T-cell (primary cell): ENCODE measurements at regions not wholly inside any gene's neighbourhood (a gene's known extent, or its start where the extent isn't known, plus 50 kb on each side); places are given as distances from the start of the nearest gene placed in this dataset.

Source experiments
- ATAC-seq, 4 experiments: fragments of 200-7000 bp in 3 of 4; fragments of 150-1000 bp in 1 of 4; cut with Tn5 transposase; replicated peaks in 1 of 4; 1 replicate in 3 of 4; 2 replicates in 1 of 4; pipeline ENCODE4 v1.10.0; 2021; ENCODE audit warnings: moderate library complexity in 3 of 4, mild to moderate bottlenecking in 2 of 4, moderate number of reproducible peaks in 1 of 4
- CTCF ChIA-PET, 2 donors: fragments of 300-600 bp; sonication (Branson Sonifier 250); formaldehyde crosslinking; loops; one replicate each; lab custom pipeline; 2022; ENCODE audit warnings: antibody characterized with exemption in 2 of 2; lab: Charles Lee
- POLR2A ChIA-PET, 2 donors: fragments of 300-600 bp; sonication (Branson Sonifier 250); formaldehyde crosslinking; loops; one replicate each; lab custom pipeline; 2022; ENCODE audit warnings: antibody characterized with exemption in 2 of 2; lab: Charles Lee
- DNase-seq, 35 experiments: peaks; one replicate each; pipeline versions ENCODE4 v3.0.0 to v3.0.0-alpha.2; 2013 to 2023
- H3K27ac ChIP-seq: one replicate; pipeline ENCODE4 v1.5.1; 2013; ENCODE audit warnings: low read length
- H3K27me3 ChIP-seq, 2 experiments: replicated peaks in 1 of 2; 1 replicate in 1 of 2; 2 replicates in 1 of 2; pipeline versions ENCODE4 v1.6.1 to v1.7.0; 2013; ENCODE audit warnings: low read length in 1 of 2, mixed read lengths in 1 of 2; ENCODE audit not compliant: control insufficient read depth in 2 of 2, insufficient read depth in 2 of 2; ENCODE audit errors: extremely low read depth in 1 of 2
- H3K36me3 ChIP-seq, 2 donors: 1 replicate in 1 of 2; 2 replicates in 1 of 2; pipeline versions ENCODE4 v1.6.1 to v1.7.0; 2013; ENCODE audit warnings: low read length in 1 of 2; ENCODE audit not compliant: control insufficient read depth in 2 of 2, insufficient read depth in 1 of 2; ENCODE audit errors: extremely low read depth in 1 of 2
- H3K4me1 ChIP-seq, 2 experiments: 1 replicate in 1 of 2; 2 replicates in 1 of 2; pipeline versions ENCODE4 v1.6.1 to v1.7.0; 2013; ENCODE audit warnings: low read length in 2 of 2, mixed read lengths in 1 of 2; ENCODE audit not compliant: insufficient read depth in 2 of 2, control insufficient read depth in 1 of 2; ENCODE audit errors: extremely low read depth in 1 of 2
- H3K4me3 ChIP-seq, 2 donors: 1 replicate in 1 of 2; 2 replicates in 1 of 2; pipeline versions ENCODE4 v1.5.1 to v1.7.0; 2013; ENCODE audit warnings: mild to moderate bottlenecking in 2 of 2, low read length in 1 of 2, moderate library complexity in 1 of 2; ENCODE audit not compliant: control insufficient read depth in 1 of 2; ENCODE audit errors: extremely low read depth in 1 of 2
- H3K9me3 ChIP-seq: 2 replicates; pipeline ENCODE4 v1.7.0; 2013
- H3K27ac Mint-ChIP-seq, 2 donors: one replicate each; pipeline ENCODE4 v1.8.0; 2020 to 2021; ENCODE audit warnings: mild to moderate bottlenecking in 2 of 2, mixed read lengths in 2 of 2
- H3K27me3 Mint-ChIP-seq, 2 donors: one replicate each; pipeline ENCODE4 v1.8.0; 2021 to 2022; ENCODE audit warnings: mixed read lengths in 2 of 2
- H3K36me3 Mint-ChIP-seq: one replicate; pipeline ENCODE4 v1.8.0; 2021; ENCODE audit warnings: mixed read lengths
- H3K4me1 Mint-ChIP-seq, 3 donors: one replicate each; pipeline ENCODE4 v1.8.0; 2020 to 2022; ENCODE audit warnings: mixed read lengths in 3 of 3, mild to moderate bottlenecking in 1 of 3
- H3K4me3 Mint-ChIP-seq, 3 donors: one replicate each; pipeline ENCODE4 v1.8.0; 2020 to 2022; ENCODE audit warnings: mild to moderate bottlenecking in 3 of 3, mixed read lengths in 3 of 3, moderate library complexity in 3 of 3
- H3K9me3 Mint-ChIP-seq, 3 donors: one replicate each; pipeline ENCODE4 v1.8.0; 2020 to 2022; ENCODE audit warnings: mixed read lengths in 3 of 3
- WGBS: methylation state at CpG from one replicate; pipeline ENCODE4 v1.1.5; 2013; ENCODE audit warnings: missing lambda C conversion rate; ENCODE audit not compliant: insufficient coverage; 5-methylcytosine and 5-hydroxymethylcytosine counted together

DNA sequence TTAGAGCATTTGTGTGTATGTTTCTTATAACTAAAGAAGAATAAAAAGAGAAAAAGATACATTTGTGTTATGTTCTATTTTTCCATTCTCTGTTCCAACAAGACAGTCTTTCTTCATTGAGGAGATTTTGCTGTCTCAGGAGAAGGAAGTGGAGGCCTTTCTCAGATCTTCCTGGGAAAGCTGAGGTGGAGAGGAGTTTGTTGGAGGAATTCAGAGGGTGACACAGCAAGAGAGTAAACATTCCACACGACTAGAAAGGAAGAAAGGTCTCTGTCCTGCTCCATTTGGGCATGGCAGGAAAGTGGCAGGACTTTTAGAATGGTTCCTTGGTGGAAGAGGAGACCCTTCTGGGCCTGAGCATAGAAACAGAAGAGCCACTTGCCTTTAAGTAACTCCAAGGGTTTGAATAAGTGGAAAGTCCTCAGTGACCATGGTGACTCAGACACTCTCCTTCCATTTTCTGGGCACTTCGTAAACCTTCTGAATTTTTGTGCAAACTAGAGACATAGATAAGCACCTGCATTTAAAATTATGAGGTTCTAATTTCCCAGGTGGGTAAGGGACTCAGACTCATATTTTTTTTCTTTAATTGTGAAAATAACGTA is 52.3 kb upstream of the COL5A2 start:
- ChIA-PET CTCF (no interaction called here), POLR2A (no interaction called here)
- Histone ChIP-seq H3K4me1 (no peaks in the 10 kb centered on the region), H3K27me3 (no peaks in the 10 kb centered on the region), H3K9me3 (no peaks in the 10 kb centered on the region), H3K36me3 (no peaks in the 10 kb centered on the region), H3K27ac (no peak overlapping the region), H3K4me3 (no peak overlapping the region)
- WGBS: 65% methylated on average over 2 of the region's 3 CpGs
- Mint-ChIP-seq H3K9me3 (no peaks in the 10 kb centered on the region), H3K36me3 (no peaks in the 10 kb centered on the region), H3K27ac (no peak overlapping the region), H3K27me3 (no peaks in the 10 kb centered on the region), H3K4me1 (peaks cover 0 to 9% (median 5%) of the 10 kb centered on the region in 3 donors), H3K4me3 (no peak overlapping the region)
- no peak for ATAC-seq
- DNase-seq: no peak

DNA sequence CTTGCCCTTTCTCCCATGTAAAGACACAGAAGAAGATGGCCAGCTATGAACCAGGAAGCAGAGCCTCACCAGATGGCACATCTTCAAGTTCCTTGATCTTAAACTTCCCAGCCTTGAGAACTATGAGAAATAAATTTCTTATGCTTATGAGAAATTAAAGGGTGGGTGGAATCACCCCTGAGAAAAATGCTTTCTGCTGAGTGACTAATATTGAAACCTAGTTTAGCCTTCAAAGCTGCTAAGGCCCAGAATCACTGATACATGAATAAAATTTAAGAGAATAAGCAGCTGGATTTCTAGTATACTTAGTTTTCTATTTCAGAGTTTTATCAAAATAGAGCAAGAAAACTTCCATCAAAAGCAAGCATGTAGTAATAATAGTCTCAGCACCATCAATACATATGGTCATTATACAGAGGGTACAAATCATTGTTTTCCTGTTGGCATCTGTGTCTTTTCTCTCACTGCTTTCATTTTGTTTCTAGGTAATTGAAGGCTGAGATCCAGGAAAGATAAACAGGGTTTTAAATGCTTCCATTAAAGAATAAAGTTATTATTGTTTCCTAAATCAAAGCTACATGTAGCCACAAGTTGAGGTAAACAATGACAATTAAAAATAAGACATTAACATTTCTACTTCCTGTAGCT is 53.3 kb upstream of the COL5A2 start:
- no peaks in the 10 kb centered on the region for H3K36me3 Mint-ChIP-seq
- peak overlapping the region; percentile 4 to 52 for H3K27ac Mint-ChIP-seq
- H3K4me1 Mint-ChIP-seq: peaks cover 0 to 9% (median 5%) of the 10 kb centered on the region in 3 donors
- no peaks in the 10 kb centered on the region for H3K9me3 ChIP-seq
- H3K27me3 Mint-ChIP-seq: no peaks in the 10 kb centered on the region
- H3K27me3 ChIP-seq: no peaks in the 10 kb centered on the region
- CTCF ChIA-PET: no interaction called here
- DNase-seq (no peak), ATAC-seq (no peak)
- H3K4me3 Mint-ChIP-seq: no peak overlapping the region
- H3K9me3 Mint-ChIP-seq: no peaks in the 10 kb centered on the region
- no peaks in the 10 kb centered on the region for H3K4me1 ChIP-seq
- POLR2A ChIA-PET: interaction anchor here in 1 of 2 donors (0.5 kb wide), 1 partner anchor 20 kb away, joined by 4 read pairs; no protein-coding TSS in a partner anchor
- no peak overlapping the region for H3K4me3 ChIP-seq
- no peaks in the 10 kb centered on the region for H3K36me3 ChIP-seq
- no peak overlapping the region for H3K27ac ChIP-seq

DNA sequence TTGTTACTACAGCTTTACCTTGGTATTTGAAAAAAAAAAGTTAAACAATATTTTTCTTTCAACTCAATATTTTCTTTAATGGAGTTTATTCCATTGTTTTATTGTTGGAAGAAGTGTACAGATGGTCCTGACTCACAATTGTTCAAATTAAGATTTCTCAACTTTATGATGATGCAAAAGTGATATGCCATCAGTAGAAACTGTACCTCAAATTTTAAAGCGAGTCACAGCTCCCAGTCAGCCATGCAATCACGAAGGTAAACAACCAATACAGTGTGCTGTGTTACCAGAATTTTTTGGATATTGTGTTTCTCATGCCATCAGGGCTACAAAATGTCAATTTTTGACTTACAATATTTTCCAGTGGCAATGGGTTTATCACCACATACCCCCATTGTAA is 54.0 kb upstream of the COL5A2 start:
- no peaks in the 10 kb centered on the region for H3K36me3 Mint-ChIP-seq
- CTCF ChIA-PET: no interaction called here
- peaks cover 0 to 9% (median 5%) of the 10 kb centered on the region in 3 donors for H3K4me1 Mint-ChIP-seq
- H3K36me3 ChIP-seq: peaks cover 0 to 2% of the 10 kb centered on the region in 2 donors
- H3K9me3 ChIP-seq: no peaks in the 10 kb centered on the region
- peaks cover 0 to under 1% (median 0%) of the 10 kb centered on the region in 3 donors for H3K9me3 Mint-ChIP-seq
- no peak for DNase-seq
- ATAC-seq: no peak
- no CpG with 5 or more reads among the region's 2 CpGs for WGBS
- no peaks in the 10 kb centered on the region for H3K27me3 ChIP-seq
- no peaks in the 10 kb centered on the region for H3K27me3 Mint-ChIP-seq
- no peak overlapping the region for H3K4me3 Mint-ChIP-seq
- POLR2A ChIA-PET: no interaction called here
- H3K27ac Mint-ChIP-seq: no peak overlapping the region
- no peak overlapping the region for H3K27ac ChIP-seq
- no peak overlapping the region for H3K4me3 ChIP-seq
- no peaks in the 10 kb centered on the region for H3K4me1 ChIP-seq

DNA sequence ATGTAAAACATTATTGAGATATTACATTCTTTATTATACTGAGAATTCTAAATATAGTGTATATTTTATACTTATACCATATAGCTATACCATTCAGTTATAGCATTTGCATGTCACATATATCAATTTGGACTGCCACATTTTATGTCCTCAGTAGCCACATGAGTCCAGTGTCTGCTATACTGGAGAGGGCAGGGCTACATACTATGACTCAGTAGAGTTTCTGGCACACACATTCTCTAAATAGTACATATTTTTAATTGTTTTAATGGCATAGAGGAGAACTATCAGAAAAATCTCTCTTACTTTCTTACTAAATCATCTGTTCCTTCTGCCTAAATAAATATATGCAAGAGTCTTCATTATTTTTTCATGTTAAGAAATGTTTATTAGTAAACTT is 55.4 kb upstream of the COL5A2 start:
- Mint-ChIP-seq H3K27ac (no peak overlapping the region), H3K4me1 (peaks cover 0 to 9% (median 5%) of the 10 kb centered on the region in 3 donors), H3K27me3 (no peaks in the 10 kb centered on the region), H3K36me3 (no peaks in the 10 kb centered on the region), H3K9me3 (peaks cover 0 to 3% (median 0%) of the 10 kb centered on the region in 3 donors), H3K4me3 (no peak overlapping the region)
- Histone ChIP-seq H3K4me1 (no peaks in the 10 kb centered on the region), H3K27ac (no peak overlapping the region), H3K9me3 (no peaks in the 10 kb centered on the region), H3K36me3 (peaks cover 0 to 4% of the 10 kb centered on the region in 2 donors), H3K27me3 (no peaks in the 10 kb centered on the region), H3K4me3 (no peak overlapping the region)
- CTCF ChIA-PET: no interaction called here
- ATAC-seq (no peak), DNase-seq (no peak)
- POLR2A ChIA-PET: interaction anchor here (0.5 kb wide), 2 partner anchors 54 to 91 kb away, joined by 3 to 5 read pairs; no protein-coding TSS in a partner anchor

DNA sequence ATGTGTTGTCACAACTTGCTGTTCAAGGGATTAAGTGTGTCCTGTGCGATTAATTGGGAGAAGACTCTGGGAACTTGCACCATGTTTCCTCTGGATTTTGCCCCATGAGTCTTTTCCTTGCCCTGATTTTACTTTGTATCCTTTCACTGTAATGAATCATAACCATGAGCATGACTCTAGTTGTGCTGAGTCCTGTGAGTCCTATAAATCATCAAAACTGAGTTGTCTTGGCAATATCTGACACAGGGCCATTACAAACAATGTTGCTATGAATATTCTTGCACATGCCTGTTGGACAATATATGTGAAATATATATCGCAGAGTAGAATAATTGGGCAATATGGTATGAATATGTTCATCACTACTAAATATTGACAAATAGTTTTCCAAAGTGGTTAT is 56.5 kb upstream of the COL5A2 start:
- no peak overlapping the region for H3K4me3 Mint-ChIP-seq
- H3K27me3 ChIP-seq: no peaks in the 10 kb centered on the region
- H3K4me1 Mint-ChIP-seq: peaks cover 0 to 9% (median 5%) of the 10 kb centered on the region in 3 donors
- ChIA-PET CTCF (interaction anchor here in 1 of 2 donors (0.6 kb wide), 1 partner anchor 122 kb away, joined by 3 read pairs; no protein-coding TSS in a partner anchor), POLR2A (interaction anchor here in 1 of 2 donors (0.6 kb wide), 1 partner anchor 57 kb away, joined by 3 read pairs; no protein-coding TSS in a partner anchor)
- no peak overlapping the region for H3K4me3 ChIP-seq
- H3K36me3 Mint-ChIP-seq: no peaks in the 10 kb centered on the region
- no peak overlapping the region for H3K27ac ChIP-seq
- no peaks in the 10 kb centered on the region for H3K27me3 Mint-ChIP-seq
- no peaks in the 10 kb centered on the region for H3K4me1 ChIP-seq
- 100% methylated on average over 1 of the region's 2 CpGs for WGBS
- DNase-seq (no peak), ATAC-seq (no peak)
- peaks cover 0 to 4% of the 10 kb centered on the region in 2 donors for H3K36me3 ChIP-seq
- peaks cover 0 to 3% (median 0%) of the 10 kb centered on the region in 3 donors for H3K9me3 Mint-ChIP-seq
- no peaks in the 10 kb centered on the region for H3K9me3 ChIP-seq
- H3K27ac Mint-ChIP-seq: no peak overlapping the region

DNA sequence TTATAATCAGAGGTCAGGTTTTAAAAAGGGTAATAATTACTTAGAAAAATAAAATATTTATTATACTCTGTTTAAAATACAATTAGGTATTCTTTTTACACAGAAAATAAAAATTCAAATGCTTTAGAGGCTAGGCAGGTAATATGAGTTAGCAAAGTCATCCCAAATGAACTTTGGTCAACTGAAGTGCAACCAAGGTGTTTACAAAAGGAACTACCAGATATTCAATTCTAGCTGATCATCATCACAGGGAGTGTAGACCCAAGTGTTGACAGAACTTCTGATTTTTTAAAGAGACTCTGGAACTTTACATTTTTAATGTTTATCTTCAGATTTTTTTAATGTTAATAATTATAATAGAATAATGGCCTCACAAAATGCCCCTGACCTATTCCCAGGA is 59.3 kb upstream of the COL5A2 start:
- Mint-ChIP-seq H3K4me1 (no peaks in the 10 kb centered on the region), H3K9me3 (peaks cover 0 to 12% (median 8%) of the 10 kb centered on the region in 3 donors)

More for the DNA sequence above, 59.3 kb upstream of the COL5A2 start:
- H3K9me3 ChIP-seq: no peaks in the 10 kb centered on the region
- no peaks in the 10 kb centered on the region for H3K4me1 ChIP-seq
- ChIA-PET POLR2A (no interaction called here), CTCF (no interaction called here)
- no peak overlapping the region for H3K4me3 ChIP-seq
- H3K27me3 ChIP-seq: no peaks in the 10 kb centered on the region
- Mint-ChIP-seq H3K4me3 (no peak overlapping the region), H3K36me3 (peaks cover 8% of the 10 kb centered on the region), H3K27me3 (no peaks in the 10 kb centered on the region), H3K27ac (no peak overlapping the region)
- DNase-seq (no peak), ATAC-seq (no peak)
- H3K27ac ChIP-seq: no peak overlapping the region
- peaks cover 0 to 4% of the 10 kb centered on the region in 2 donors for H3K36me3 ChIP-seq
